HCT116 (cell line): ENCODE measurements at regions not wholly inside any gene's neighbourhood (a gene's known extent, or its start where the extent isn't known, plus 50 kb on each side); places are given as distances from the start of the nearest gene placed in this dataset.

Source experiments
- ATAC-seq: fragments of 200-7000 bp; cut with Tn5 transposase; 2 replicates; pipeline ENCODE4 v1.9.1; 2020; ENCODE audit warnings: mild to moderate bottlenecking, moderate library complexity
- BruUV-seq: library from RNA; stranded (reverse); fragments of 400-500 nt; replicated peaks from 2 replicates; lab custom pipeline; 2021; lab: Mats Ljungman, UMichigan
- CTCF ChIA-PET: fragments of 300-600 bp; sonication (Branson Sonifier 250); formaldehyde crosslinking; loops from one replicate; lab custom pipeline; 2021; ENCODE audit warnings: antibody characterized with exemption; lab: Charles Lee
- POLR2A ChIA-PET: fragments of 300-600, 350-600 bp; sonication (Branson Sonifier 250); formaldehyde crosslinking; loops from one replicate; lab custom pipeline; 2021; ENCODE audit warnings: antibody characterized with exemption; lab: Charles Lee
- RAD21 ChIA-PET, 2 experiments: fragments of 300-600 bp; sonication (Branson Sonifier 250); formaldehyde crosslinking; loops; one replicate each; lab custom pipeline; 2023; ENCODE audit warnings: low total read pairs in 2 of 2; ENCODE audit not compliant: uncharacterized antibody in 2 of 2, unreplicated experiment in 2 of 2, low non-redundant PET in 1 of 2; lab: Charles Lee
- DNase-seq: peaks from one replicate; pipeline ENCODE4 v3.0.0-alpha.2; 2010; ENCODE audit warnings: low read depth, low spot score
- H2AFZ ChIP-seq: fragments of 200-600 bp; shearing (Covaris generic), sonication (generic); 2 replicates; pipeline ENCODE4 v1.6.1; 2017; ENCODE audit warnings: low read depth, mixed run types, mixed read lengths, antibody characterized with exemption, low read length; ENCODE audit not compliant: poor library complexity, severe bottlenecking
- H3K27ac ChIP-seq: 2 replicates; pipeline ENCODE4 v1.5.1; 2012; ENCODE audit warnings: low read depth, low read length
- H3K27me3 ChIP-seq: fragments of 200-600 bp; sonication (generic); 2 replicates; pipeline ENCODE4 v1.6.1; 2016; ENCODE audit warnings: mixed run types, low read length, mixed read lengths; ENCODE audit not compliant: insufficient read depth
- H3K36me3 ChIP-seq, 2 experiments: fragments of 200-500 bp in 1 of 2; fragments of 200-600 bp in 1 of 2; sonication (Bioruptor generic) in 1 of 2; sonication (generic) in 1 of 2; 2 replicates each; pipeline versions ENCODE4 v1.5.1 to v1.6.1; 2014 to 2016; ENCODE audit warnings: low read length in 2 of 2, inconsistent platforms in 1 of 2, mixed read lengths in 1 of 2, mixed run types in 1 of 2; ENCODE audit not compliant: insufficient read depth in 2 of 2, control insufficient read depth in 1 of 2
- H3K4me1 ChIP-seq, 2 experiments: fragments of 200-600 bp in 1 of 2; sonication (generic) in 1 of 2; 2 replicates each; pipeline versions ENCODE4 v1.5.1 to v1.6.1; 2012 to 2017; ENCODE audit warnings: low read length in 2 of 2, inconsistent platforms in 1 of 2, mild to moderate bottlenecking in 1 of 2, mixed read lengths in 1 of 2, mixed run types in 1 of 2, moderate library complexity in 1 of 2; ENCODE audit not compliant: insufficient read depth in 2 of 2, control insufficient read depth in 1 of 2
- H3K4me2 ChIP-seq: fragments of 200-600 bp; sonication (generic); 2 replicates; pipeline ENCODE4 v1.6.1; 2017; ENCODE audit warnings: mixed run types, low read length, mixed read lengths
- H3K4me3 ChIP-seq, 2 experiments: fragments of 200-600 bp in 1 of 2; sonication (generic) in 1 of 2; replicated peaks in 1 of 2; 2 replicates each; pipeline ENCODE4 v1.5.1; 2011 to 2016; ENCODE audit warnings: low read length in 2 of 2, control low read depth in 1 of 2, low read depth in 1 of 2, mild to moderate bottlenecking in 1 of 2, mixed read lengths in 1 of 2, mixed run types in 1 of 2
- H3K79me2 ChIP-seq: fragments of 200-600 bp; sonication (generic); 2 replicates; pipeline ENCODE4 v1.6.1; 2017; ENCODE audit warnings: mild to moderate bottlenecking, mixed run types, low read length, moderate library complexity, mixed read lengths; ENCODE audit not compliant: insufficient read depth
- H3K9ac ChIP-seq: fragments of 200-600 bp; sonication (generic); 2 replicates; pipeline ENCODE4 v1.6.1; 2016; ENCODE audit warnings: low read length, mixed read lengths
- H3K9me2 ChIP-seq: fragments of 200-600 bp; sonication (generic), shearing (Covaris generic); 2 replicates; pipeline ENCODE4 v1.6.1; 2017; ENCODE audit warnings: mixed run types, mild to moderate bottlenecking, moderate library complexity; ENCODE audit not compliant: insufficient read depth
- H3K9me3 ChIP-seq, 2 experiments: fragments of 200-500 bp in 1 of 2; fragments of 200-600 bp in 1 of 2; sonication (Bioruptor generic) in 1 of 2; sonication (generic) in 1 of 2; 2 replicates each; pipeline ENCODE4 v1.6.1; 2014 to 2017; ENCODE audit warnings: low read length in 2 of 2, mixed read lengths in 2 of 2, inconsistent platforms in 1 of 2, low read depth in 1 of 2, mild to moderate bottlenecking in 1 of 2, mixed run types in 1 of 2, moderate library complexity in 1 of 2; ENCODE audit not compliant: control insufficient read depth in 1 of 2, insufficient read depth in 1 of 2
- H4K20me1 ChIP-seq: fragments of 200-600 bp; sonication (generic), shearing (Covaris generic); 2 replicates; pipeline ENCODE4 v1.6.1; 2017; ENCODE audit warnings: mixed run types, mild to moderate bottlenecking, moderate library complexity; ENCODE audit not compliant: insufficient read depth
- CBX3 ChIP-seq: IDR thresholded peaks from 2 replicates; pipeline ENCODE4 v1.6.1; 2012; ENCODE audit warnings: low read depth
- CEBPB ChIP-seq: IDR thresholded peaks from 2 replicates; pipeline ENCODE4 v1.6.1; 2012; ENCODE audit warnings: low read depth
- EGR1 ChIP-seq: IDR thresholded peaks from 2 replicates; pipeline ENCODE4 v1.6.1; 2012; ENCODE audit warnings: low read depth
- ELF1 ChIP-seq: IDR thresholded peaks from 2 replicates; pipeline ENCODE4 v1.6.1; 2012; ENCODE audit warnings: low read depth, borderline replicate concordance
- EZH2 ChIP-seq: fragments of 200-600 bp; sonication (generic); IDR thresholded peaks from 2 replicates; pipeline ENCODE4 v1.6.1; 2017; ENCODE audit warnings: antibody characterized with exemption, mixed run types
- JUND ChIP-seq: IDR thresholded peaks from 2 replicates; pipeline ENCODE4 v1.6.1; 2012
- POLR2A ChIP-seq: IDR thresholded peaks from 2 replicates; pipeline ENCODE4 v1.7.0; 2011; ENCODE audit warnings: borderline replicate concordance; ENCODE audit not compliant: insufficient read depth, insufficient read length; ENCODE audit errors: extremely low read depth
- POLR2AphosphoS5 ChIP-seq: IDR thresholded peaks from 2 replicates; pipeline ENCODE4 v1.6.1; 2011; ENCODE audit warnings: mild to moderate bottlenecking, low read depth, low read length, moderate library complexity
- RAD21 ChIP-seq: IDR thresholded peaks from 2 replicates; pipeline ENCODE4 v1.6.1; 2012; ENCODE audit warnings: low read depth, mild to moderate bottlenecking
- SRF ChIP-seq: IDR thresholded peaks from 2 replicates; pipeline ENCODE4 v1.6.1; 2012; ENCODE audit warnings: low read depth
- ZFX ChIP-seq: fragments of 450-650 bp; IDR thresholded peaks from 2 replicates; pipeline ENCODE4 v1.6.1; 2017
- intact Hi-C: fragments of 100-400 bp; cut with micrococcal nuclease; formaldehyde crosslinking; loops from 2 replicates; pipeline ENCODE4 v1.10.0; 2022
- TF ChIP-seq, protein P1 (sequence below): IDR thresholded peaks from 2 replicates; pipeline ENCODE4 v1.6.1; 2011; ENCODE audit warnings: mild to moderate bottlenecking, low read length, moderate library complexity; ENCODE audit not compliant: insufficient replicate concordance; ENCODE audit errors: extremely low read depth
- TF ChIP-seq, protein P2 (sequence below): IDR thresholded peaks from 2 replicates; pipeline ENCODE4 v1.6.1; 2012; ENCODE audit warnings: low read depth

DNA sequence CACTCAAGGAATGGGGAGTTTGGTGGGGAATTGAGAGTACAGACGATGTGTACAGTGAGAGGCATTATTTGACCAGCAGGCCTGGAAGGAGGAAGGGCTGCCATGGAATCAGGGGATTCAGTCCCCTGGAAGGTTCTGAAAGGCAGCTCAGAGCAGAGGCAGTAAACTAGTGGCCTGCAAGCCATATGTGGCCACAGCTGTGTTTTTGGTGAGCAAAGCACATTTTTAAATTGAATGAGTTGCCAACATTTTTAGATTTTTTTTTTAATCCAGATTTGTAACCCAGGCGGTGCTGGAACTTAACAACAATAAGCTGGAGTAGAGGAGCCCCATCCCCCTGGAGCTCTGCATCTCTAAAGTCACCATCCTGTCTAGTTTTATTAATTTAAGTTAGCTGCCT is 95.3 kb upstream of the IPO5 start:
- H3K79me2 ChIP-seq: no peaks in the 10 kb centered on the region
- TF ChIP-seq SRF: no peak
- TF ChIP-seq, protein P1, sequence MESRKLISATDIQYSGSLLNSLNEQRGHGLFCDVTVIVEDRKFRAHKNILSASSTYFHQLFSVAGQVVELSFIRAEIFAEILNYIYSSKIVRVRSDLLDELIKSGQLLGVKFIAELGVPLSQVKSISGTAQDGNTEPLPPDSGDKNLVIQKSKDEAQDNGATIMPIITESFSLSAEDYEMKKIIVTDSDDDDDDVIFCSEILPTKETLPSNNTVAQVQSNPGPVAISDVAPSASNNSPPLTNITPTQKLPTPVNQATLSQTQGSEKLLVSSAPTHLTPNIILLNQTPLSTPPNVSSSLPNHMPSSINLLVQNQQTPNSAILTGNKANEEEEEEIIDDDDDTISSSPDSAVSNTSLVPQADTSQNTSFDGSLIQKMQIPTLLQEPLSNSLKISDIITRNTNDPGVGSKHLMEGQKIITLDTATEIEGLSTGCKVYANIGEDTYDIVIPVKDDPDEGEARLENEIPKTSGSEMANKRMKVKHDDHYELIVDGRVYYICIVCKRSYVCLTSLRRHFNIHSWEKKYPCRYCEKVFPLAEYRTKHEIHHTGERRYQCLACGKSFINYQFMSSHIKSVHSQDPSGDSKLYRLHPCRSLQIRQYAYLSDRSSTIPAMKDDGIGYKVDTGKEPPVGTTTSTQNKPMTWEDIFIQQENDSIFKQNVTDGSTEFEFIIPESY: no peak
- TF ChIP-seq RAD21: no peak
- no peak for TF ChIP-seq CEBPB
- TF ChIP-seq, all 23 proteins: peak for 0
- no peak for DNase-seq
- Histone ChIP-seq H3K9me2 (no peaks in the 10 kb centered on the region), H3K27me3 (no peaks in the 10 kb centered on the region), H4K20me1 (no peaks in the 10 kb centered on the region), H3K27ac (no peak overlapping the region), H3K4me1 (no peaks in the 10 kb centered on the region), H2AFZ (no peak overlapping the region), H3K4me2 (no peak overlapping the region), H3K36me3 (no peaks in the 10 kb centered on the region), H3K4me3 (no peak overlapping the region), H3K9me3 (no peaks in the 10 kb centered on the region), H3K9ac (no peak overlapping the region)
- ATAC-seq: no peak
- ChIA-PET RAD21 (no interaction called here), POLR2A (no interaction called here), CTCF (interaction anchor here (1.0 kb wide), 1 partner anchor 54 kb away, joined by 4 read pairs; no protein-coding TSS in a partner anchor)
- intact Hi-C loops: loop anchor here (10.0 kb wide), 2 partner anchors 147 to 257 kb away; no protein-coding TSS in a partner anchor
- no TSS peak for BruUV-seq

DNA sequence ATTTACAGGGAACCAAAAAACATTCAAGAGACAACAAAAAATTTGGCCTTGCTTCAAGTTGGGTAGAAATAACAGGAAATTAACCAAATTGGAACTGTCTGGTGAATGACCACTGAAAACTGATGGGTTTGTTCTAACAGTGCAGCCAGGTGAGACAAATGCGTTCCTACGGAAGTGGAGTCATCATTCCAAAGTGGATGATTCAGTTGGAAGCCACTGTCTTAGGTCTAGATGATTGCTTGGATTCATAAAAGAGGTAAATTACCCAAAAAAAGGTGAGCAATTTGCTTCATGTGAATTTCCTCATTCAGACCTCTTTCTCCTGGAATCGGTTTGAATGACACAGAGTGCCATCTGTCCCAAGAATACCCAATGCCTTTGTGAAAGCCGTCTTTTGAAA is 87.1 kb upstream of the IPO5 start:
- Histone ChIP-seq H4K20me1 (no peaks in the 10 kb centered on the region), H3K27me3 (no peaks in the 10 kb centered on the region; the same call in 1 of the 2 replicates), H3K4me3 (no peak overlapping the region), H3K9ac (no peak overlapping the region), H3K9me3 (no peaks in the 10 kb centered on the region), H3K27ac (no peak overlapping the region), H3K9me2 (no peaks in the 10 kb centered on the region), H3K79me2 (no peaks in the 10 kb centered on the region), H3K4me1 (no peaks in the 10 kb centered on the region), H3K36me3 (no peaks in the 10 kb centered on the region), H3K4me2 (no peak overlapping the region), H2AFZ (no peak overlapping the region)
- no peak for TF ChIP-seq SRF
- no peak for TF ChIP-seq POLR2AphosphoS5
- no peak for TF ChIP-seq CBX3
- no peak for TF ChIP-seq EGR1
- TF ChIP-seq, protein P2, sequence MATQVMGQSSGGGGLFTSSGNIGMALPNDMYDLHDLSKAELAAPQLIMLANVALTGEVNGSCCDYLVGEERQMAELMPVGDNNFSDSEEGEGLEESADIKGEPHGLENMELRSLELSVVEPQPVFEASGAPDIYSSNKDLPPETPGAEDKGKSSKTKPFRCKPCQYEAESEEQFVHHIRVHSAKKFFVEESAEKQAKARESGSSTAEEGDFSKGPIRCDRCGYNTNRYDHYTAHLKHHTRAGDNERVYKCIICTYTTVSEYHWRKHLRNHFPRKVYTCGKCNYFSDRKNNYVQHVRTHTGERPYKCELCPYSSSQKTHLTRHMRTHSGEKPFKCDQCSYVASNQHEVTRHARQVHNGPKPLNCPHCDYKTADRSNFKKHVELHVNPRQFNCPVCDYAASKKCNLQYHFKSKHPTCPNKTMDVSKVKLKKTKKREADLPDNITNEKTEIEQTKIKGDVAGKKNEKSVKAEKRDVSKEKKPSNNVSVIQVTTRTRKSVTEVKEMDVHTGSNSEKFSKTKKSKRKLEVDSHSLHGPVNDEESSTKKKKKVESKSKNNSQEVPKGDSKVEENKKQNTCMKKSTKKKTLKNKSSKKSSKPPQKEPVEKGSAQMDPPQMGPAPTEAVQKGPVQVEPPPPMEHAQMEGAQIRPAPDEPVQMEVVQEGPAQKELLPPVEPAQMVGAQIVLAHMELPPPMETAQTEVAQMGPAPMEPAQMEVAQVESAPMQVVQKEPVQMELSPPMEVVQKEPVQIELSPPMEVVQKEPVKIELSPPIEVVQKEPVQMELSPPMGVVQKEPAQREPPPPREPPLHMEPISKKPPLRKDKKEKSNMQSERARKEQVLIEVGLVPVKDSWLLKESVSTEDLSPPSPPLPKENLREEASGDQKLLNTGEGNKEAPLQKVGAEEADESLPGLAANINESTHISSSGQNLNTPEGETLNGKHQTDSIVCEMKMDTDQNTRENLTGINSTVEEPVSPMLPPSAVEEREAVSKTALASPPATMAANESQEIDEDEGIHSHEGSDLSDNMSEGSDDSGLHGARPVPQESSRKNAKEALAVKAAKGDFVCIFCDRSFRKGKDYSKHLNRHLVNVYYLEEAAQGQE: no peak
- no peak for TF ChIP-seq ELF1
- no peak for TF ChIP-seq POLR2A
- TF ChIP-seq ZFX: no peak
- no peak for TF ChIP-seq JUND
- no peak for TF ChIP-seq RAD21
- TF ChIP-seq EZH2: no peak
- no TSS peak for BruUV-seq
- DNase-seq (no peak), ATAC-seq (no peak)
- RAD21 ChIA-PET: no interaction called here
- intact Hi-C loops: no loop called here
- POLR2A ChIA-PET: no interaction called here
- CTCF ChIA-PET: interaction anchor here (1.0 kb wide), 1 partner anchor 10 kb away, joined by 4 read pairs; no protein-coding TSS in a partner anchor
